ENCODE measurements at regions not wholly inside any gene's neighbourhood (a gene's known extent, or its start where the extent isn't known, plus 50 kb on each side); places are given as distances from the start of the nearest gene placed in this dataset.

DNA sequence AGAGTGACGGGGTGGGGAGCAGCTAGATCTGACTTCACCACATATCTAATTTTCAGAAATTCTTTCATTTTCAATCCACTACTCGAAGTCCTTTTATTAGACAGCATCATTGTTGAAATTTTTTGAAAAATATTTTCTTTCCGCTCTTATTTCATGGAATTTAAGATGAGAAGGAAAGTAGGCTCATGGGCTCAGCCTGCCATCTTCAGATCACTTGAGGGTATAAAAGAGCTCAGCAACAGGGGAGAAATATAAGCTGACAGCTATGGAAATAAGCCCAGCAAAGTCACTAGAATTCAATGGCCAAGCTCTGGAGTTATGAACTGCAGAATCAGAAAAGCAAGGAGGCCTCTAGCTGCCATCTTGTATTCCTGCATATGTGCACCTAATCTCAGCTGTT is 389.1 kb downstream of the XPNPEP1 start:
- H3K9me3 ChIP-seq (ENCODE audit: control insufficient read depth, insufficient read depth, low read depth, low read length) = no peaks in the 10 kb centered on the region
- H3K4me1 ChIP-seq (ENCODE audit: control insufficient read depth, extremely low read depth, insufficient read depth, low read length) = no peaks in the 10 kb centered on the region
- H3K4me3 ChIP-seq (replicated peaks in 1 of 4; ENCODE audit: control extremely low read depth in 1 of 4, insufficient read depth in 1 of 4, low read depth in 3 of 4, low read length in 4 of 4) = no peak overlapping the region
- DNase-seq (ENCODE audit: low read depth in 2 of 2) = no peak
- H3K36me3 ChIP-seq (ENCODE audit: control insufficient read depth, insufficient read depth, low read length) = no peaks in the 10 kb centered on the region
- TF ChIP-seq, protein P1, sequence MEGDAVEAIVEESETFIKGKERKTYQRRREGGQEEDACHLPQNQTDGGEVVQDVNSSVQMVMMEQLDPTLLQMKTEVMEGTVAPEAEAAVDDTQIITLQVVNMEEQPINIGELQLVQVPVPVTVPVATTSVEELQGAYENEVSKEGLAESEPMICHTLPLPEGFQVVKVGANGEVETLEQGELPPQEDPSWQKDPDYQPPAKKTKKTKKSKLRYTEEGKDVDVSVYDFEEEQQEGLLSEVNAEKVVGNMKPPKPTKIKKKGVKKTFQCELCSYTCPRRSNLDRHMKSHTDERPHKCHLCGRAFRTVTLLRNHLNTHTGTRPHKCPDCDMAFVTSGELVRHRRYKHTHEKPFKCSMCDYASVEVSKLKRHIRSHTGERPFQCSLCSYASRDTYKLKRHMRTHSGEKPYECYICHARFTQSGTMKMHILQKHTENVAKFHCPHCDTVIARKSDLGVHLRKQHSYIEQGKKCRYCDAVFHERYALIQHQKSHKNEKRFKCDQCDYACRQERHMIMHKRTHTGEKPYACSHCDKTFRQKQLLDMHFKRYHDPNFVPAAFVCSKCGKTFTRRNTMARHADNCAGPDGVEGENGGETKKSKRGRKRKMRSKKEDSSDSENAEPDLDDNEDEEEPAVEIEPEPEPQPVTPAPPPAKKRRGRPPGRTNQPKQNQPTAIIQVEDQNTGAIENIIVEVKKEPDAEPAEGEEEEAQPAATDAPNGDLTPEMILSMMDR (conservative IDR thresholded peaks at IDR 0.05 in 1 of 2, IDR thresholded peaks at IDR 0.05 in 1 of 2; ENCODE audit: low read depth in 1 of 2, low read length in 2 of 2) = no peak
- no peak for TF ChIP-seq EZH2 (IDR thresholded peaks at IDR 0.05; ENCODE audit: low read length, missing control alignments)
- H4K20me1 ChIP-seq (ENCODE audit: control insufficient read depth, extremely low read depth, insufficient read depth, low read length) = no peaks in the 10 kb centered on the region
- no peak overlapping the region for H3K4me2 ChIP-seq (ENCODE audit: extremely low read depth, insufficient read depth, low read length)
- no peaks in the 10 kb centered on the region for H3K27me3 ChIP-seq (ENCODE audit: control insufficient read depth, insufficient read depth, low read length)
- no peak overlapping the region for H3K9ac ChIP-seq (ENCODE audit: insufficient read depth, low read length)
- H2AFZ ChIP-seq (ENCODE audit: low read length) = no peak overlapping the region
- no peaks in the 10 kb centered on the region for H3K79me2 ChIP-seq (ENCODE audit: control insufficient read depth, insufficient read depth, low read length)
- no peak overlapping the region for H3K27ac ChIP-seq (ENCODE audit: insufficient read depth, low read length)

DNA sequence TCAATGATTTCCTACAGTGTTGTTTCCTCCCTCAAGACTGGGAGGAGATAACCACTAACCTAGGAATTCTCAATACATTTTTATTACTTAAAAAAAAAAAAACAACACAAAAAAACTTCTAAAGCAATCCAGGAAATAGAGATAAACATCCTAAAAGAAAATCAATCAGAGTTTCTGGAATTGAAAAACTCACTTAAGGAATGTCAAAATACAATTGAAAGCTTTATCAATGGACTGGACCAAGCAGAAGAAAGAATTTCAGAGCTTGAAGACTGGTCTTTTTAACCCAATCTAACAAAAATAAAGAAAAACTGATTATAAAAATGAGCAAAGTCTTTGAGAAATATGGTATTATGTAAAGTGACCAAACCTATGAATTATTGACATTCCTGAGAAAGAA is 394.1 kb downstream of the XPNPEP1 start:
- Histone ChIP-seq H3K9ac (ENCODE audit: insufficient read depth, low read length) (no peak overlapping the region), H3K27me3 (ENCODE audit: control insufficient read depth, insufficient read depth, low read length) (no peaks in the 10 kb centered on the region), H2AFZ (ENCODE audit: low read length) (no peak overlapping the region), H4K20me1 (ENCODE audit: control insufficient read depth, extremely low read depth, insufficient read depth, low read length) (no peaks in the 10 kb centered on the region), H3K36me3 (ENCODE audit: control insufficient read depth, insufficient read depth, low read length) (no peaks in the 10 kb centered on the region), H3K79me2 (ENCODE audit: control insufficient read depth, insufficient read depth, low read length) (no peaks in the 10 kb centered on the region), H3K4me1 (ENCODE audit: control insufficient read depth, extremely low read depth, insufficient read depth, low read length) (no peaks in the 10 kb centered on the region), H3K4me2 (ENCODE audit: extremely low read depth, insufficient read depth, low read length) (no peak overlapping the region), H3K27ac (ENCODE audit: insufficient read depth, low read length) (no peak overlapping the region), H3K9me3 (ENCODE audit: control insufficient read depth, insufficient read depth, low read depth, low read length) (no peaks in the 10 kb centered on the region), H3K4me3 (replicated peaks in 1 of 4; ENCODE audit: control extremely low read depth in 1 of 4, insufficient read depth in 1 of 4, low read depth in 3 of 4, low read length in 4 of 4) (no peak overlapping the region)
- no peak for DNase-seq (ENCODE audit: low read depth in 2 of 2)
- TF ChIP-seq EZH2 (IDR thresholded peaks at IDR 0.05; ENCODE audit: low read length, missing control alignments) = no peak
- TF ChIP-seq, protein P1 (conservative IDR thresholded peaks at IDR 0.05 in 1 of 2, IDR thresholded peaks at IDR 0.05 in 1 of 2; ENCODE audit: low read depth in 1 of 2, low read length in 2 of 2) = no peak

DNA sequence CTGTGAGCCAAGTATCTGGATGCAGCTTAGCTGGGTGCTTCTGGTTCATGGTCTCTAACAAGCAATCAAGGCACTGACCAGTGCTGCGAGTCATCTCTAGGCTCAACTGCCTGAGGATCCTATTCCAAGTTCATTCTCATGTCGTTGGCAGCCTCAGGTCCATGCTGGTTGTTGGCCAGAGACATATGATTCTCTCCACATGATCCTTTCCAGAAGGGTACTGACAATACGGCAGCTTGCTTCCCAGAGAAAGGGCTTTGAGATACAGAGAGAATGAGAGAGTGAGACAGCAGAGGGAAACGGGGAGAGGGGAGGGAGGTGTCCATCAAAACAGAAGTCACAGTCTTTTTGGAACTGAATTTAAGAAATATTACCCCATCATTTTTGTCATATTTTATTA is 405.6 kb downstream of the XPNPEP1 start:
- Histone ChIP-seq H2AFZ (ENCODE audit: low read length) (no peak overlapping the region), H3K27ac (ENCODE audit: insufficient read depth, low read length) (no peak overlapping the region), H3K9me3 (ENCODE audit: control insufficient read depth, insufficient read depth, low read depth, low read length) (no peaks in the 10 kb centered on the region), H3K27me3 (ENCODE audit: control insufficient read depth, insufficient read depth, low read length) (no peaks in the 10 kb centered on the region), H3K4me3 (replicated peaks in 1 of 4; ENCODE audit: control extremely low read depth in 1 of 4, insufficient read depth in 1 of 4, low read depth in 3 of 4, low read length in 4 of 4) (no peak overlapping the region), H3K36me3 (ENCODE audit: control insufficient read depth, insufficient read depth, low read length) (no peaks in the 10 kb centered on the region), H3K79me2 (ENCODE audit: control insufficient read depth, insufficient read depth, low read length) (no peaks in the 10 kb centered on the region), H4K20me1 (ENCODE audit: control insufficient read depth, extremely low read depth, insufficient read depth, low read length) (no peaks in the 10 kb centered on the region), H3K9ac (ENCODE audit: insufficient read depth, low read length) (no peak overlapping the region), H3K4me1 (ENCODE audit: control insufficient read depth, extremely low read depth, insufficient read depth, low read length) (no peaks in the 10 kb centered on the region), H3K4me2 (ENCODE audit: extremely low read depth, insufficient read depth, low read length) (no peak overlapping the region)
- DNase-seq (ENCODE audit: low read depth in 2 of 2) = no peak
- no peak for TF ChIP-seq EZH2 (IDR thresholded peaks at IDR 0.05; ENCODE audit: low read length, missing control alignments)
- TF ChIP-seq, protein P1 (conservative IDR thresholded peaks at IDR 0.05 in 1 of 2, IDR thresholded peaks at IDR 0.05 in 1 of 2; ENCODE audit: low read depth in 1 of 2, low read length in 2 of 2) = no peak

Measured in fibroblast of lung (primary cell).